ENCODE measurements at regions not wholly inside any gene's neighbourhood (a gene's known extent, or its start where the extent isn't known, plus 50 kb on each side); places are given as distances from the start of the nearest gene placed in this dataset.

DNA sequence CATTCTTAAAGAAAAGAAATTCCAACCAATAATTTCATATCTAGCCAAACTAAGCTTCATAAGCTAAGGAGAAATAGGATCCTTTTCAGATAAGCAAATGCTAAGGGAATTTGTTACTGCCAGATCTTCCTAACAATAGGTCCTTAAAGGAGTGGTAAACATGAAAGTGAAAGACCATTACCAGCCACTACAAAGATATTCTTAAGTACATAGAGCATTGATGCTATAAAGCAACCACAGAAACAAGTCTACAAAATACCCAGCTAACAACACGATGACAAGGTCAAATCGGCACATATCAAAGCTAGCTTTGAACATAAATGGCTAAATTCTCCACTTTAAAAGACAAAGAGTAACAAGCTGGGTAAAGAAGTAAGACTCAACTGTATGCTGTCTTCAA is 188.9 kb upstream of the RPRM start:
- no peaks in the 10 kb centered on the region for H3K27me3 Mint-ChIP-seq

DNA sequence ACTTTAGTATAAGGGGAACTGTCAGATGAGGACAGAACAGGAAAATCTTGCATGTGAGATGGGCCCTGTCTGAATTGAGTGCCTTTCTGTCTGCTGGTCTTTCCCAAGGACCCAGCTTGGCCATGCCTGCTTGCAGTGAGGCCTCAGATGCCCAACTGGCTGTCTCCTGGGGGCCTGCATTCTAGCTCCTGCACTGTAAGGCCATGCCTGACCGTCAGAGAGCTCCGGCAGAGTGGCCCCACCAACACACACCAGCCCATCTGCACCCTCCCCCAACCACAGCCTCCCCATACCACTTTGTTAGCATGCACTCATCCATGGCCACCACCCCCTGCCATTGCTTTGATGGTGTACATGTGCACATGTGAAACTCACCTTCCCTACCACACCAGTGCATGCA is 190.4 kb upstream of the RPRM start:
- no peak for DNase-seq
- peaks cover 11% of the 10 kb centered on the region for H3K9me3 Mint-ChIP-seq
- CTCF ChIA-PET = no interaction called here
- H3K4me1 Mint-ChIP-seq (ENCODE audit: low read depth) = no peaks in the 10 kb centered on the region
- intact Hi-C loops (cut with micrococcal nuclease) = no loop called here
- H3K27me3 Mint-ChIP-seq = no peaks in the 10 kb centered on the region
- H3K27ac Mint-ChIP-seq = no peak overlapping the region
- POLR2A ChIA-PET = no interaction called here
- no peaks in the 10 kb centered on the region for H3K36me3 Mint-ChIP-seq (ENCODE audit: low read depth)
- H3K4me3 Mint-ChIP-seq = no peak overlapping the region
- no peak for ATAC-seq
- TF ChIP-seq, protein P1, sequence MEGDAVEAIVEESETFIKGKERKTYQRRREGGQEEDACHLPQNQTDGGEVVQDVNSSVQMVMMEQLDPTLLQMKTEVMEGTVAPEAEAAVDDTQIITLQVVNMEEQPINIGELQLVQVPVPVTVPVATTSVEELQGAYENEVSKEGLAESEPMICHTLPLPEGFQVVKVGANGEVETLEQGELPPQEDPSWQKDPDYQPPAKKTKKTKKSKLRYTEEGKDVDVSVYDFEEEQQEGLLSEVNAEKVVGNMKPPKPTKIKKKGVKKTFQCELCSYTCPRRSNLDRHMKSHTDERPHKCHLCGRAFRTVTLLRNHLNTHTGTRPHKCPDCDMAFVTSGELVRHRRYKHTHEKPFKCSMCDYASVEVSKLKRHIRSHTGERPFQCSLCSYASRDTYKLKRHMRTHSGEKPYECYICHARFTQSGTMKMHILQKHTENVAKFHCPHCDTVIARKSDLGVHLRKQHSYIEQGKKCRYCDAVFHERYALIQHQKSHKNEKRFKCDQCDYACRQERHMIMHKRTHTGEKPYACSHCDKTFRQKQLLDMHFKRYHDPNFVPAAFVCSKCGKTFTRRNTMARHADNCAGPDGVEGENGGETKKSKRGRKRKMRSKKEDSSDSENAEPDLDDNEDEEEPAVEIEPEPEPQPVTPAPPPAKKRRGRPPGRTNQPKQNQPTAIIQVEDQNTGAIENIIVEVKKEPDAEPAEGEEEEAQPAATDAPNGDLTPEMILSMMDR (IDR thresholded peaks at IDR 0.05) = no peak

More for the DNA sequence above, 188.9 kb upstream of the RPRM start:
- ATAC-seq (no peak), DNase-seq (no peak)
- POLR2A ChIA-PET = no interaction called here
- TF ChIP-seq, protein P1 (IDR thresholded peaks at IDR 0.05) = no peak
- peaks cover 10% of the 10 kb centered on the region for H3K9me3 Mint-ChIP-seq
- no peaks in the 10 kb centered on the region for H3K4me1 Mint-ChIP-seq (ENCODE audit: low read depth)
- CTCF ChIA-PET = no interaction called here
- H3K36me3 Mint-ChIP-seq (ENCODE audit: low read depth) = no peaks in the 10 kb centered on the region
- H3K4me3 Mint-ChIP-seq = no peak overlapping the region
- intact Hi-C loops (cut with micrococcal nuclease) = no loop called here
- H3K27ac Mint-ChIP-seq = no peak overlapping the region

DNA sequence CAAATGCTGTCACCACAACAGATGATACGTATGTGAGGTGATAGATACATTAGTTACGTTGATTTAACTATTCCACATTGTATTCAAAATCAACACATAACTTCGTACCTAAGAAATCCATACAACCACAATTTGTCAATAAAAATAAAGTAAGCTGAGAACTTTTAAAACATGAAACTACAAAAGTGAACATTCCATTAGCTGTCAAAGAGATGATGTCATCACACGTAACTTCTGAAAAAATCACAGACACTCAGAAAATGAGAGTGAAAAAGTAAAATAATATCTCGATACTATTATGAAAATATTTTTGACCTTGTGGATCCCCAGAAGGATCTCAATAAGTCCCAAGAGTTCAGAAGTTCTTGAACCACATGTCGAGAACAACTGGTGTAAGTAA is 161.6 kb upstream of the GALNT13 start:
- no peak for ATAC-seq
- DNase-seq = no peak
- ChIA-PET POLR2A (no interaction called here), CTCF (no interaction called here)
- no peaks in the 10 kb centered on the region for H3K27me3 Mint-ChIP-seq
- H3K9me3 Mint-ChIP-seq = peaks cover 5% of the 10 kb centered on the region
- no peak overlapping the region for H3K27ac Mint-ChIP-seq
- intact Hi-C loops (cut with micrococcal nuclease) = no loop called here
- no peaks in the 10 kb centered on the region for H3K36me3 Mint-ChIP-seq (ENCODE audit: low read depth)
- no peak overlapping the region for H3K4me3 Mint-ChIP-seq
- TF ChIP-seq, protein P1 (IDR thresholded peaks at IDR 0.05) = no peak
- H3K4me1 Mint-ChIP-seq (ENCODE audit: low read depth) = no peaks in the 10 kb centered on the region

DNA sequence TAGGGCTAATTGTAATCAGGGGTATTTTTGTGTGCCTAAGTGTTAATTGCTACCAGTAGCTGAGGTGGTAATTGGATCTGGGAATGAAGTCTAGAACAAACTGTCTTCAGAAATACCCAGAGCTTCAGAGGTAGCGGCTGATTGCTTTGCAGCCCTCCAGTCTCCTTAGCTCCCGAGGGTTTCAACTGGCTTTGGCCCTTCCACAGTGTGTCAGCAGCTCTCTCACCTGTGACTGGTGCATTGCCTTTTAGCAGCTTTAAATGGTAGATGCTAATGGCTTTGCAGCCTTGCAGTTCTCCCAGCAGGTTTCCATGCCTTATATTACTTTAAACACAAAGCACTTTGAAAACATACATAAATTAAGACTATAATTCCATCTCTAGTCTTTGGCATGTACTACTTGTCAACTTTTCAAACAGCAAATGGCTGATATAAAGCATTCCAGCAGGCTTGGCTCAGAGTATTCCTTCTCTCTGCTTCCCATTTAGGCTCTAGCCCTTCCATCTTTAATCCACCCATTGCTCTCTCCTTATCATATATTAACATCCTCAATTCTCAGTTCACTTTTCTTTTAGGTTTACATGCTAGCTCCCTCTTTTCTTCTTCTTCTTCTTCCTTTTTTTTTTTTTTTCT is 156.4 kb upstream of the GALNT13 start:
- no peak for ATAC-seq
- TF ChIP-seq, protein P1 (IDR thresholded peaks at IDR 0.05) = no peak
- Mint-ChIP-seq H3K4me1 (ENCODE audit: low read depth) (no peaks in the 10 kb centered on the region), H3K9me3 (no peaks in the 10 kb centered on the region), H3K27ac (no peak overlapping the region), H3K36me3 (ENCODE audit: low read depth) (no peaks in the 10 kb centered on the region), H3K27me3 (no peaks in the 10 kb centered on the region), H3K4me3 (no peak overlapping the region)
- CTCF ChIA-PET = interaction anchor here (0.9 kb wide), 1 partner anchor 25 kb away, joined by 3 read pairs; no protein-coding TSS in a partner anchor
- DNase-seq = no peak
- POLR2A ChIA-PET = no interaction called here
- intact Hi-C loops (cut with micrococcal nuclease) = no loop called here

DNA sequence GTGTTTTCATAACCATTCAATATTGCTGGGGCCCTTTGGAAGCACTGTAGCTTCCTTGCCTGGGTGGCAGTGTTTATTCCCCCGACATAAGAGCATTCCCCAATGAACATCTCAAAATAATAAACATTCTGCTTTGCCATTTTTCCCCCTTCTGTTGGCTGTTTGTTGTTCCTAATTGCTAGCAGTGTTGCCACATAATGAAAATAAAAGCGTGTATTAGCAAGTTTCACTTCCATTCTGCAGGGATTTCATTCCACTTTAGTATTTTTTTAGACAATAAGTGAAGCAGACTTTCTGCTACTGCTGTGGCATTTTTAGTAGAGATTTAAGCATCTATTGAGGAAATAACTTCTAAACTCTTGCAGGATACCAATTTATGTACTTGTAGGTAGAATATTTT is 154.7 kb upstream of the GALNT13 start:
- no peak overlapping the region for H3K27ac Mint-ChIP-seq
- ATAC-seq (no peak), DNase-seq (no peak)
- no peaks in the 10 kb centered on the region for H3K9me3 Mint-ChIP-seq
- POLR2A ChIA-PET = no interaction called here
- TF ChIP-seq, protein P1 (IDR thresholded peaks at IDR 0.05) = no peak
- H3K36me3 Mint-ChIP-seq (ENCODE audit: low read depth) = no peaks in the 10 kb centered on the region
- intact Hi-C loops (cut with micrococcal nuclease) = no loop called here
- H3K27me3 Mint-ChIP-seq = no peaks in the 10 kb centered on the region
- no peaks in the 10 kb centered on the region for H3K4me1 Mint-ChIP-seq (ENCODE audit: low read depth)
- no peak overlapping the region for H3K4me3 Mint-ChIP-seq
- CTCF ChIA-PET = no interaction called here
